ENCODE measurements at regions not wholly inside any gene's neighbourhood (a gene's known extent, or its start where the extent isn't known, plus 50 kb on each side); places are given as distances from the start of the nearest gene placed in this dataset.

DNA sequence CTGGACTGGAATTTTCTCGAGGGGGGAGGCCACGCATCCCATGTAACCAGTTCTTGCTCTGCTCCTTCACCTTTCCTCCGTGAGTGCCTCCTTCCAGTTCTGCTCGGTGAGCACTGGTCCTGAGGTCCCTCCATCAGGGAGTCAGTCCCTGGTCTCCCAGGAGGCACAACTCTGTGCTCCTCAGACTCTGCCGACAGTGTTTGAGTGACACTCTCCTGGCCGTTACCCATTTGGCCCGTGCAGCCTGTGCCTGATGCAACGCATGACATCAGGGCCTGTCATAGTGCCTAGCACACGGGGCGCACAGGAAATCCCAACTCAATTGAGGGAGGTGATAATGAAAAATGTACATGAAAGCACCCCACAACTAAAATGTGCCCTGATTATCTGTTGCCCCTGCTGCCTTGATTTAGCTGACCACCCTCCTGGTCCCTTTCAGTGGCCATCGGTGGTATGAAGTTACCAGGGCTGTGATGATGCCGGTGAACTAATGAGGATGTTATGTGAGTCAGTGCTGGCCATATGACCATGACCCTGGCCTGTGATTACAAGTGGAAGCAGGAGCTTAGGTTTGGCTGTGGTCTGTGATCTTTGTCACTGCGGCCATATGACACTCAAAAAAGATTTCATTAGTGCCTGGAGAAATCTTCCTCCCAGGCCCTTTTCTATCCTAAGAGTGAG lies 144.6 kb downstream of the TDRD15 start:
- no peak overlapping the region for H2BK5ac ChIP-seq (ENCODE audit: low read depth, low read length, poor library complexity, severe bottlenecking)
- no peaks in the 10 kb centered on the region for H3K9me3 ChIP-seq (ENCODE audit: control insufficient read depth, insufficient read depth, low read length)
- H3K18ac ChIP-seq (ENCODE audit: low read depth, low read length) = no peak overlapping the region
- TF ChIP-seq FOS (IDR thresholded peaks at IDR 0.05; ENCODE audit: low read depth, low read length) (no peak), MXI1 (IDR thresholded peaks at IDR 0.05; ENCODE audit: borderline replicate concordance, low read depth, low read length) (no peak), BHLHE40 (IDR thresholded peaks at IDR 0.05; ENCODE audit: low read depth, low read length) (no peak)
- TF ChIP-seq, protein P1, sequence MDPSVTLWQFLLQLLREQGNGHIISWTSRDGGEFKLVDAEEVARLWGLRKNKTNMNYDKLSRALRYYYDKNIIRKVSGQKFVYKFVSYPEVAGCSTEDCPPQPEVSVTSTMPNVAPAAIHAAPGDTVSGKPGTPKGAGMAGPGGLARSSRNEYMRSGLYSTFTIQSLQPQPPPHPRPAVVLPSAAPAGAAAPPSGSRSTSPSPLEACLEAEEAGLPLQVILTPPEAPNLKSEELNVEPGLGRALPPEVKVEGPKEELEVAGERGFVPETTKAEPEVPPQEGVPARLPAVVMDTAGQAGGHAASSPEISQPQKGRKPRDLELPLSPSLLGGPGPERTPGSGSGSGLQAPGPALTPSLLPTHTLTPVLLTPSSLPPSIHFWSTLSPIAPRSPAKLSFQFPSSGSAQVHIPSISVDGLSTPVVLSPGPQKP (IDR thresholded peaks at IDR 0.05; ENCODE audit: borderline replicate concordance, low read depth, low read length) = no peak
- TF ChIP-seq, protein P2, sequence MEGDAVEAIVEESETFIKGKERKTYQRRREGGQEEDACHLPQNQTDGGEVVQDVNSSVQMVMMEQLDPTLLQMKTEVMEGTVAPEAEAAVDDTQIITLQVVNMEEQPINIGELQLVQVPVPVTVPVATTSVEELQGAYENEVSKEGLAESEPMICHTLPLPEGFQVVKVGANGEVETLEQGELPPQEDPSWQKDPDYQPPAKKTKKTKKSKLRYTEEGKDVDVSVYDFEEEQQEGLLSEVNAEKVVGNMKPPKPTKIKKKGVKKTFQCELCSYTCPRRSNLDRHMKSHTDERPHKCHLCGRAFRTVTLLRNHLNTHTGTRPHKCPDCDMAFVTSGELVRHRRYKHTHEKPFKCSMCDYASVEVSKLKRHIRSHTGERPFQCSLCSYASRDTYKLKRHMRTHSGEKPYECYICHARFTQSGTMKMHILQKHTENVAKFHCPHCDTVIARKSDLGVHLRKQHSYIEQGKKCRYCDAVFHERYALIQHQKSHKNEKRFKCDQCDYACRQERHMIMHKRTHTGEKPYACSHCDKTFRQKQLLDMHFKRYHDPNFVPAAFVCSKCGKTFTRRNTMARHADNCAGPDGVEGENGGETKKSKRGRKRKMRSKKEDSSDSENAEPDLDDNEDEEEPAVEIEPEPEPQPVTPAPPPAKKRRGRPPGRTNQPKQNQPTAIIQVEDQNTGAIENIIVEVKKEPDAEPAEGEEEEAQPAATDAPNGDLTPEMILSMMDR (conservative IDR thresholded peaks at IDR 0.05; ENCODE audit: low read depth, low read length) = no peak
- H2AK5ac ChIP-seq (ENCODE audit: low read depth, low read length) = no peak overlapping the region
- CTCF ChIA-PET = no interaction called here
- H3K27me3 ChIP-seq (ENCODE audit: control insufficient read depth, insufficient read depth, low read length) = no peaks in the 10 kb centered on the region
- no peaks in the 10 kb centered on the region for H3K4me1 ChIP-seq (ENCODE audit: control insufficient read depth, insufficient read depth, low read length)
- no peak overlapping the region for H2BK15ac ChIP-seq (ENCODE audit: low read depth, low read length)
- no peak for ATAC-seq (ENCODE audit: low read depth)
- H3K56ac ChIP-seq (ENCODE audit: extremely low read depth, insufficient read depth, low read length) = no peak overlapping the region
- no peak overlapping the region for H3K4ac ChIP-seq (ENCODE audit: low read depth, low read length)
- no peak overlapping the region for H2BK20ac ChIP-seq (ENCODE audit: low read depth, low read length)
- H3K27ac ChIP-seq (ENCODE audit: insufficient read depth, low read length) = no peak overlapping the region
- no peaks in the 10 kb centered on the region for H3K79me1 ChIP-seq (ENCODE audit: low read depth in 1 of 2, low read length in 2 of 2)
- no TSS peak for BruUV-seq (replicated peaks)
- in situ Hi-C loops (cut with MboI; ENCODE audit: low sequenced_read_pairs) = no loop called here
- no peak overlapping the region for H2AK9ac ChIP-seq (replicated peaks; ENCODE audit: low read depth, low read length, poor library complexity)
- no peak overlapping the region for H3K4me2 ChIP-seq (ENCODE audit: low read depth, low read length)
- dilution Hi-C loops (cut with HindIII; ENCODE audit: low sequenced_read_pairs, unreplicated experiment) = no loop called here
- H3K14ac ChIP-seq (replicated peaks; ENCODE audit: low read depth, low read length) = no peak overlapping the region
- no peak overlapping the region for H4K5ac ChIP-seq (ENCODE audit: low read depth, low read length)
- no peak overlapping the region for H2BK120ac ChIP-seq (ENCODE audit: low read depth, low read length)
- H4K8ac ChIP-seq (ENCODE audit: low read depth in 2 of 2, low read length in 2 of 2) = no peak overlapping the region
- no peak overlapping the region for H4K91ac ChIP-seq (ENCODE audit: insufficient read depth, low read depth, low read length)
- H3K23ac ChIP-seq (ENCODE audit: low read depth, low read length) = no peak overlapping the region
- POLR2A ChIA-PET (ENCODE audit: unreplicated experiment) = no interaction called here
- no peaks in the 10 kb centered on the region for H4K20me1 ChIP-seq (ENCODE audit: insufficient read depth, low read length)
- H3K9ac ChIP-seq (ENCODE audit: low read depth, low read length) = no peak overlapping the region
- DNase-seq = no peak
- H3K9me1 ChIP-seq (ENCODE audit: insufficient read depth, low read length) = no peaks in the 10 kb centered on the region
- 49% methylated on average over 5 of the region's 13 CpGs; no CpG with 5 or more reads in 1 of the 2 experiments for WGBS, 2 experiments (ENCODE audit: extremely low coverage in 2 of 2, insufficient read length in 1 of 2)
- no peaks in the 10 kb centered on the region for H3K36me3 ChIP-seq (ENCODE audit: control insufficient read depth, insufficient read depth, low read length)
- intact Hi-C loops (cut with micrococcal nuclease) = no loop called here
- no peak overlapping the region for H3K4me3 ChIP-seq (ENCODE audit: insufficient read depth, low read depth, low read length)
- no peak overlapping the region for H2AFZ ChIP-seq (replicated peaks; ENCODE audit: low read length, poor library complexity)

Data from IMR-90 (cell line).